H1 (cell line): ENCODE measurements at regions not wholly inside any gene's neighbourhood (a gene's known extent, or its start where the extent isn't known, plus 50 kb on each side); places are given as distances from the start of the nearest gene placed in this dataset.

Source experiments
- CTCF ChIA-PET: fragments of 300-600 bp; sonication (Branson Sonifier 250); formaldehyde crosslinking; loops from one replicate; lab custom pipeline; 2021; ENCODE audit not compliant: partially characterized antibody; lab: Charles Lee
- POLR2A ChIA-PET: fragments of 300-600 bp; sonication (Branson Sonifier 250); formaldehyde crosslinking; loops from one replicate; lab custom pipeline; 2021; ENCODE audit warnings: inconsistent platforms; ENCODE audit not compliant: partially characterized antibody; lab: Charles Lee
- DNase-seq, 2 experiments: peaks; one replicate each; pipeline versions ENCODE4 v3.0.0 to v3.0.0-alpha.2; 2010 to 2022; ENCODE audit warnings: low spot score in 2 of 2, low read depth in 1 of 2, mixed read lengths in 1 of 2
- FAIRE-seq: peaks from 2 replicates; lab custom pipeline; 2011; peaks lifted over from hg19 to GRCh38; lab: Jason Lieb, UNC
- H2AFZ ChIP-seq: 2 replicates; pipeline ENCODE4 v1.8.1; 2012; ENCODE audit warnings: low read length, inconsistent platforms
- H2AK5ac ChIP-seq: 2 replicates; pipeline ENCODE4 v1.6.1; 2013; ENCODE audit warnings: low read depth, low read length
- H2BK120ac ChIP-seq: replicated peaks from 2 replicates; pipeline ENCODE3; 2013; ENCODE audit warnings: low read depth, low read length, inconsistent platforms
- H2BK12ac ChIP-seq: 2 replicates; pipeline ENCODE4 v1.6.1; 2013; ENCODE audit warnings: low read depth, low read length
- H2BK15ac ChIP-seq: 2 replicates; pipeline ENCODE4 v1.6.1; 2013; ENCODE audit warnings: low read length
- H2BK20ac ChIP-seq: 2 replicates; pipeline ENCODE4 v1.6.1; 2013; ENCODE audit warnings: low read length
- H2BK5ac ChIP-seq: 2 replicates; pipeline ENCODE4 v1.6.1; 2013; ENCODE audit warnings: low read depth, low read length
- H3K14ac ChIP-seq: 2 replicates; pipeline ENCODE4 v1.6.1; 2013; ENCODE audit warnings: inconsistent platforms; ENCODE audit not compliant: insufficient read length
- H3K18ac ChIP-seq: 2 replicates; pipeline ENCODE4 v1.6.1; 2013; ENCODE audit warnings: low read length; ENCODE audit errors: extremely low read depth
- H3K23ac ChIP-seq: 2 replicates; pipeline ENCODE4 v1.6.1; 2013; ENCODE audit warnings: inconsistent platforms; ENCODE audit not compliant: insufficient read length
- H3K23me2 ChIP-seq: 2 replicates; pipeline ENCODE4 v1.6.1; 2013; ENCODE audit warnings: low read depth, low read length
- H3K27ac ChIP-seq: 2 replicates; pipeline ENCODE4 v1.6.1; 2011; ENCODE audit warnings: low read depth, low read length, inconsistent platforms
- H3K27me3 ChIP-seq, 4 experiments: replicated peaks in 1 of 4; 1 replicate in 1 of 4; 2 replicates in 3 of 4; pipeline versions ENCODE4 v1.6.1 to v1.8.1; 2011 to 2013; ENCODE audit warnings: low read length in 3 of 4, mild to moderate bottlenecking in 3 of 4, inconsistent platforms in 2 of 4, mixed read lengths in 2 of 4, moderate library complexity in 1 of 4; ENCODE audit not compliant: control insufficient read depth in 3 of 4, insufficient read depth in 3 of 4; ENCODE audit errors: extremely low read depth in 1 of 4
- H3K36me3 ChIP-seq, 4 experiments: 2 replicates each; pipeline versions ENCODE4 v1.6.1 to v1.8.1; 2011 to 2013; ENCODE audit warnings: mild to moderate bottlenecking in 4 of 4, low read length in 3 of 4, moderate library complexity in 2 of 4, control low read depth in 1 of 4, inconsistent platforms in 1 of 4; ENCODE audit not compliant: insufficient read depth in 4 of 4, control insufficient read depth in 2 of 4
- H3K4ac ChIP-seq: replicated peaks from 2 replicates; pipeline ENCODE3; 2013; ENCODE audit warnings: low read length, low read depth, mixed read lengths, inconsistent platforms; ENCODE audit not compliant: insufficient read length
- H3K4me1 ChIP-seq, 4 experiments: replicated peaks in 1 of 4; 1 replicate in 1 of 4; 2 replicates in 3 of 4; pipeline versions ENCODE4 v1.6.1 to v1.8.1; 2011 to 2013; ENCODE audit warnings: low read length in 3 of 4, inconsistent platforms in 2 of 4, mixed read lengths in 1 of 4; ENCODE audit not compliant: insufficient read depth in 4 of 4, control insufficient read depth in 3 of 4
- H3K4me2 ChIP-seq, 2 experiments: 2 replicates each; pipeline versions ENCODE4 v1.6.1 to v1.8.1; 2011 to 2013; ENCODE audit warnings: low read depth in 2 of 2, low read length in 2 of 2, control low read depth in 1 of 2, inconsistent platforms in 1 of 2, mild to moderate bottlenecking in 1 of 2; ENCODE audit not compliant: insufficient read depth in 1 of 2
- H3K4me3 ChIP-seq, 4 experiments: fragments of 200-600, 300-600 bp in 1 of 4; sonication (generic), shearing (Covaris generic), sonication (Bioruptor Twin) in 1 of 4; 2 replicates each; pipeline versions ENCODE4 v1.5.1 to v1.8.1; 2011 to 2016; ENCODE audit warnings: low read length in 4 of 4, low read depth in 3 of 4, control low read depth in 2 of 4, inconsistent platforms in 2 of 4, mild to moderate bottlenecking in 2 of 4, mixed read lengths in 1 of 4, moderate library complexity in 1 of 4; ENCODE audit not compliant: insufficient read depth in 2 of 4; ENCODE audit errors: extremely low read depth in 1 of 4
- H3K56ac ChIP-seq: replicated peaks from 2 replicates; pipeline ENCODE3; 2013; ENCODE audit warnings: low read depth, mild to moderate bottlenecking, mixed read lengths, low read length, inconsistent platforms; ENCODE audit not compliant: insufficient read length
- H3K79me1 ChIP-seq: 2 replicates; pipeline ENCODE4 v1.6.1; 2013; ENCODE audit warnings: low read depth, low read length, control low read depth
- H3K79me2 ChIP-seq, 2 experiments: 2 replicates each; pipeline versions ENCODE4 v1.6.1 to v1.8.1; 2012 to 2013; ENCODE audit warnings: low read length in 2 of 2, mild to moderate bottlenecking in 2 of 2, inconsistent platforms in 1 of 2; ENCODE audit not compliant: insufficient read depth in 2 of 2, control insufficient read depth in 1 of 2
- H3K9ac ChIP-seq, 4 experiments: replicated peaks in 1 of 4; 1 replicate in 1 of 4; 2 replicates in 3 of 4; pipeline versions ENCODE4 v1.6.1 to v1.8.1; 2011 to 2013; ENCODE audit warnings: low read depth in 3 of 4, low read length in 3 of 4, control low read depth in 2 of 4, mild to moderate bottlenecking in 2 of 4, moderate library complexity in 2 of 4, inconsistent platforms in 1 of 4; ENCODE audit errors: extremely low read depth in 1 of 4
- H3K9me3 ChIP-seq, 2 experiments: 2 replicates each; pipeline versions ENCODE4 v1.6.1 to v1.8.1; 2012 to 2013; ENCODE audit warnings: mild to moderate bottlenecking in 2 of 2, moderate library complexity in 2 of 2, control low read depth in 1 of 2, inconsistent platforms in 1 of 2, low read depth in 1 of 2, low read length in 1 of 2, mixed read lengths in 1 of 2; ENCODE audit not compliant: insufficient read depth in 2 of 2
- H4K20me1 ChIP-seq, 2 experiments: replicated peaks in 1 of 2; 2 replicates each; pipeline versions ENCODE3 to v1.8.1; 2011 to 2013; ENCODE audit warnings: inconsistent platforms in 2 of 2, low read length in 2 of 2, mild to moderate bottlenecking in 1 of 2; ENCODE audit not compliant: insufficient read depth in 2 of 2, control insufficient read depth in 1 of 2
- H4K5ac ChIP-seq: 2 replicates; pipeline ENCODE4 v1.6.1; 2013; ENCODE audit warnings: low read length, low read depth, mixed read lengths, inconsistent platforms; ENCODE audit not compliant: insufficient read length
- H4K8ac ChIP-seq: 2 replicates; pipeline ENCODE4 v1.8.0; 2013; ENCODE audit warnings: mild to moderate bottlenecking, moderate library complexity, low read length, inconsistent platforms; ENCODE audit not compliant: insufficient read depth; ENCODE audit errors: extremely low read depth
- H4K91ac ChIP-seq: replicated peaks from 2 replicates; pipeline ENCODE3; 2013; ENCODE audit warnings: low read length, mixed read lengths, inconsistent platforms; ENCODE audit not compliant: insufficient read length
- MAFK ChIP-seq: IDR thresholded peaks from 2 replicates; pipeline ENCODE4 v1.6.1; 2012; ENCODE audit warnings: low read depth, mild to moderate bottlenecking, improper control_type of control experiment, low read length
- WGBS, 2 experiments: shearing (Covaris generic) in 1 of 2; methylation state at CpG; one replicate each; pipeline versions ENCODE4 v1.1.6 to v1.1.7; 2013 to 2015; ENCODE audit warnings: low lambda C conversion rate in 2 of 2, mixed read lengths in 2 of 2, inconsistent platforms in 1 of 2, low coverage in 1 of 2, missing lambda C conversion rate in 1 of 2; ENCODE audit not compliant: insufficient replicate concordance in 2 of 2, insufficient coverage in 1 of 2, insufficient read length in 1 of 2; ENCODE audit errors: extremely low coverage in 1 of 2, missing lambda C conversion rate in 1 of 2; 5-methylcytosine and 5-hydroxymethylcytosine counted together

DNA sequence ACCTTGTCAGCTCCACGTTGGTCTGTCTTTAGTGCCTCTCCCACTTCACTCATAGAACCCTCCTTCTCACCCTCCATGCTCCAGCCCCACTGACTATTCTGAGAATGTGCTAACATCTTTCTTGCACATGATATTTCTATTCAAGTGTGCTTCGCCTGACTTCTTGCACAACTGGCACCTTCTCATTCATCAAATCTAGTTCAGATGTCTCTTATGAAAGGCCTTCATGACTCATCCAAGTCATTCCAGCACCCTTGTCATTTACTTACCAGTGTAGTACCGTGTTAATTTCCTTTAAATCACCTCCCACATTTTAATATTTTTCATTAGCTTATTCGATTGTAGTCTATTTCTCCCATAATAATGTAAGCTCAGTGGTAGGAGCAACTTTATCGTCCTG, 197.8 kb upstream of the PIRT start:
- POLR2A ChIA-PET, result no interaction called here
- H2BK20ac ChIP-seq, result no peak overlapping the region
- H4K5ac ChIP-seq, result no peak overlapping the region
- no peak overlapping the region for H3K56ac ChIP-seq
- no peak overlapping the region for H3K23ac ChIP-seq
- H2BK12ac ChIP-seq, result no peak overlapping the region
- H3K79me2 ChIP-seq, result no peaks in the 10 kb centered on the region
- no peak for TF ChIP-seq MAFK
- H3K36me3 ChIP-seq, result no peaks in the 10 kb centered on the region
- no peak overlapping the region for H2BK120ac ChIP-seq
- FAIRE-seq, result no peak
- no peak overlapping the region for H3K4me3 ChIP-seq
- 77% methylated on average over 5 of the region's 5 CpGs; no CpG with 5 or more reads in 1 of the 2 experiments for WGBS, 2 experiments
- no peaks in the 10 kb centered on the region for H4K20me1 ChIP-seq
- no peak overlapping the region for H3K27ac ChIP-seq
- DNase-seq, result no peak
- no peak overlapping the region for H2BK5ac ChIP-seq
- no peaks in the 10 kb centered on the region; a peak in 1 of 7 replicates for H3K4me1 ChIP-seq
- H3K18ac ChIP-seq, result no peak overlapping the region
- no peaks in the 10 kb centered on the region for H3K27me3 ChIP-seq
- H3K23me2 ChIP-seq, result no peaks in the 10 kb centered on the region
- H2AFZ ChIP-seq, result no peak overlapping the region
- H3K9me3 ChIP-seq, result peaks cover 0 to 9% of the 10 kb centered on the region in 2 experiments; a peak in 3 of 4 replicates
- no peak overlapping the region for H3K4ac ChIP-seq
- H3K4me2 ChIP-seq, result no peak overlapping the region
- H3K79me1 ChIP-seq, result no peaks in the 10 kb centered on the region
- no peak overlapping the region for H4K91ac ChIP-seq
- no peak overlapping the region for H4K8ac ChIP-seq
- H3K14ac ChIP-seq, result no peak overlapping the region
- no peak overlapping the region for H2BK15ac ChIP-seq
- H3K9ac ChIP-seq, result no peak overlapping the region
- CTCF ChIA-PET, result no interaction called here
- no peak overlapping the region for H2AK5ac ChIP-seq
